OCI-LY1 (cell line): ENCODE measurements at regions not wholly inside any gene's neighbourhood (a gene's known extent, or its start where the extent isn't known, plus 50 kb on each side); places are given as distances from the start of the nearest gene placed in this dataset.

Source experiments
- H2AFZ ChIP-seq: fragments of 200-600 bp; sonication (generic), shearing (Covaris generic); 2 replicates; pipeline ENCODE4 v1.6.0; 2014; ENCODE audit warnings: antibody characterized with exemption, mild to moderate bottlenecking, low read length
- H3F3A ChIP-seq: fragments of 200-600 bp; sonication (generic), shearing (Covaris generic); 2 replicates; pipeline ENCODE4 v1.6.0; 2014; ENCODE audit warnings: mild to moderate bottlenecking, antibody characterized with exemption, low read length, moderate library complexity; ENCODE audit not compliant: insufficient read depth
- H3K27ac ChIP-seq: fragments of 200-600 bp; sonication (generic); 2 replicates; pipeline ENCODE4 v1.5.1; 2014; ENCODE audit warnings: low read length, mixed run types, mild to moderate bottlenecking, low read depth; ENCODE audit not compliant: poor library complexity, severe bottlenecking
- H3K27me3 ChIP-seq: fragments of 200-600 bp; sonication (generic); 2 replicates; pipeline ENCODE4 v1.6.0; 2014; ENCODE audit warnings: antibody characterized with exemption, mild to moderate bottlenecking, low read length, moderate library complexity; ENCODE audit not compliant: insufficient read depth
- H3K36me3 ChIP-seq: fragments of 200-600 bp; sonication (generic); 2 replicates; pipeline ENCODE4 v1.6.1; 2014; ENCODE audit warnings: mild to moderate bottlenecking, antibody characterized with exemption, low read length, moderate library complexity, mixed read lengths; ENCODE audit not compliant: insufficient read depth
- H3K4me1 ChIP-seq: fragments of 200-600 bp; sonication (generic); 2 replicates; pipeline ENCODE4 v1.5.1; 2014; ENCODE audit warnings: mild to moderate bottlenecking, low read length, moderate library complexity; ENCODE audit not compliant: insufficient read depth, severe bottlenecking
- H3K4me2 ChIP-seq: fragments of 200-600 bp; sonication (generic), shearing (Covaris generic); 2 replicates; pipeline ENCODE4 v1.6.1; 2014; ENCODE audit warnings: low read length
- H3K4me3 ChIP-seq: fragments of 200-600 bp; sonication (generic); 2 replicates; pipeline ENCODE4 v1.5.1; 2014; ENCODE audit warnings: low read length, low read depth, mild to moderate bottlenecking, mixed read lengths; ENCODE audit not compliant: poor library complexity, severe bottlenecking
- H3K79me2 ChIP-seq: fragments of 200-600 bp; shearing (Covaris generic); 2 replicates; pipeline ENCODE4 v1.6.1; 2016; ENCODE audit warnings: mixed run types, low read length, mixed read lengths; ENCODE audit not compliant: insufficient read depth
- H3K9ac ChIP-seq: fragments of 200-600 bp; sonication (generic), shearing (Covaris generic); 2 replicates; pipeline ENCODE4 v1.6.1; 2014; ENCODE audit warnings: mild to moderate bottlenecking, low read length, mixed read lengths
- H3K9me2 ChIP-seq: fragments of 200-600 bp; sonication (generic), shearing (Covaris generic); 2 replicates; pipeline ENCODE4 v1.6.1; 2014; ENCODE audit warnings: low read depth, mild to moderate bottlenecking, low read length, mixed read lengths
- H3K9me3 ChIP-seq: fragments of 200-600 bp; shearing (Covaris generic); 2 replicates; pipeline ENCODE4 v1.6.1; 2014; ENCODE audit warnings: low read length, mixed read lengths
- H4K20me1 ChIP-seq: fragments of 200-600 bp; sonication (generic), shearing (Covaris generic); 2 replicates; pipeline ENCODE4 v1.6.0; 2016; ENCODE audit warnings: mild to moderate bottlenecking, low read length; ENCODE audit not compliant: insufficient read depth
- CTCF ChIP-seq: fragments of 200-600 bp; sonication (generic), shearing (Covaris generic); IDR thresholded peaks from 2 replicates; pipeline ENCODE4 v1.5.1; 2017; ENCODE audit warnings: mild to moderate bottlenecking, antibody characterized with exemption, low read length, moderate library complexity, mixed read lengths
- EZH2 ChIP-seq: fragments of 200-600 bp; sonication (generic), shearing (Covaris generic); IDR thresholded peaks from 2 replicates; pipeline ENCODE4 v1.8.0; 2017; ENCODE audit warnings: borderline replicate concordance, mixed run types, mild to moderate bottlenecking, antibody characterized with exemption, low read length, moderate library complexity, mixed read lengths

- Histone ChIP-seq H4K20me1 (no peaks in the 10 kb centered on the region), H3K4me3 (no peak overlapping the region), H2AFZ (no peak overlapping the region), H3K4me1 (no peaks in the 10 kb centered on the region), H3F3A (no peaks in the 10 kb centered on the region), H3K27ac (no peak overlapping the region), H3K36me3 (no peaks in the 10 kb centered on the region), H3K9me3 (no peaks in the 10 kb centered on the region), H3K27me3 (no peaks in the 10 kb centered on the region), H3K79me2 (no peaks in the 10 kb centered on the region), H3K9ac (no peak overlapping the region), H3K4me2 (no peak overlapping the region), H3K9me2 (no peaks in the 10 kb centered on the region)
- no peak for TF ChIP-seq EZH2
- no peak for TF ChIP-seq CTCF
Observed at GRCh38 chr7:155975490-155975889, 163.2 kb upstream of the SHH start.

GRCh38 chr7:155974186-155974897, 162.1 kb upstream of the SHH start:
- Histone ChIP-seq H3K4me2 (no peak overlapping the region), H4K20me1 (no peaks in the 10 kb centered on the region), H2AFZ (no peak overlapping the region), H3K9me2 (no peaks in the 10 kb centered on the region), H3K27me3 (no peaks in the 10 kb centered on the region), H3K27ac (no peak overlapping the region), H3K9ac (no peak overlapping the region), H3K4me1 (no peaks in the 10 kb centered on the region), H3F3A (no peaks in the 10 kb centered on the region), H3K79me2 (no peaks in the 10 kb centered on the region), H3K36me3 (no peaks in the 10 kb centered on the region), H3K9me3 (no peaks in the 10 kb centered on the region), H3K4me3 (no peak overlapping the region)
- no peak for TF ChIP-seq CTCF
- TF ChIP-seq EZH2 = no peak

- TF ChIP-seq CTCF (no peak), EZH2 (no peak)
- no peak overlapping the region for H3K4me2 ChIP-seq
- H3K9ac ChIP-seq = no peak overlapping the region
- H3K9me2 ChIP-seq = no peaks in the 10 kb centered on the region
- H2AFZ ChIP-seq = no peak overlapping the region
- no peaks in the 10 kb centered on the region for H3F3A ChIP-seq
- H3K27me3 ChIP-seq = no peaks in the 10 kb centered on the region
- H3K9me3 ChIP-seq = no peaks in the 10 kb centered on the region
- H3K27ac ChIP-seq = no peak overlapping the region
- no peaks in the 10 kb centered on the region for H3K36me3 ChIP-seq
- no peaks in the 10 kb centered on the region for H3K79me2 ChIP-seq
- no peak overlapping the region for H3K4me3 ChIP-seq
- no peaks in the 10 kb centered on the region for H3K4me1 ChIP-seq
- no peaks in the 10 kb centered on the region for H4K20me1 ChIP-seq
Observed at GRCh38 chr7:155973451-155973997, 161.3 kb upstream of the SHH start.
